Neural progenitor cell (in vitro differentiated cells): ENCODE measurements at regions not wholly inside any gene's neighbourhood (a gene's known extent, or its start where the extent isn't known, plus 50 kb on each side); places are given as distances from the start of the nearest gene placed in this dataset.

Experiments
- DNase-seq: peaks from one replicate; pipeline ENCODE4 v3.0.0-alpha.2; 2016; ENCODE audit warnings: low spot score
- H2AFZ ChIP-seq: fragments of 200-600 bp; sonication (generic); replicated peaks from 2 replicates; pipeline ENCODE4 v1.6.1; 2016; ENCODE audit warnings: antibody characterized with exemption
- H3F3A ChIP-seq: fragments of 200-600 bp; sonication (generic); 2 replicates; pipeline ENCODE4 v1.6.1; 2016; ENCODE audit warnings: antibody characterized with exemption, low read depth
- H3K27ac ChIP-seq: fragments of 200-600 bp; sonication (generic); 2 replicates; pipeline ENCODE4 v1.5.1; 2016; ENCODE audit warnings: mild to moderate bottlenecking
- H3K27me3 ChIP-seq: fragments of 200-600 bp; sonication (generic); 2 replicates; pipeline ENCODE4 v1.6.1; 2016; ENCODE audit warnings: mild to moderate bottlenecking, moderate library complexity
- H3K36me3 ChIP-seq: fragments of 200-600 bp; sonication (generic); 2 replicates; pipeline ENCODE4 v1.5.1; 2016
- H3K4me1 ChIP-seq: fragments of 200-600 bp; sonication (generic); 2 replicates; pipeline ENCODE4 v1.6.1; 2016; ENCODE audit warnings: mixed run types
- H3K4me2 ChIP-seq: fragments of 200-600 bp; sonication (generic); 2 replicates; pipeline ENCODE4 v1.6.1; 2016
- H3K4me3 ChIP-seq: fragments of 200-600 bp; sonication (generic); 2 replicates; pipeline ENCODE4 v1.5.1; 2016
- H3K79me2 ChIP-seq: fragments of 200-600 bp; sonication (generic); 2 replicates; pipeline ENCODE4 v1.6.1; 2016; ENCODE audit warnings: low read depth
- H3K9ac ChIP-seq: fragments of 200-600 bp; sonication (generic); 2 replicates; pipeline ENCODE4 v1.6.1; 2016
- H3K9me3 ChIP-seq: fragments of 200-600 bp; sonication (generic); 2 replicates; pipeline ENCODE4 v1.5.1; 2016; ENCODE audit warnings: low read depth
- H4K20me1 ChIP-seq: fragments of 200-600 bp; sonication (generic); 2 replicates; pipeline ENCODE4 v1.6.1; 2016; ENCODE audit warnings: low read depth
- H3K27ac Mint-ChIP-seq: 3 replicates; pipeline ENCODE4 v1.8.0; 2021; ENCODE audit warnings: mixed read lengths
- H3K27me3 Mint-ChIP-seq: 2 replicates; pipeline ENCODE4 v1.8.0; 2022; ENCODE audit warnings: low read depth, mild to moderate bottlenecking, inconsistent platforms, moderate library complexity, mixed read lengths; ENCODE audit not compliant: insufficient read depth
- H3K36me3 Mint-ChIP-seq: 3 replicates; pipeline ENCODE4 v1.8.0; 2021; ENCODE audit warnings: mixed read lengths
- H3K4me1 Mint-ChIP-seq: 3 replicates; pipeline ENCODE4 v1.8.0; 2021; ENCODE audit warnings: mixed read lengths
- H3K4me3 Mint-ChIP-seq: 3 replicates; pipeline ENCODE4 v1.8.0; 2021; ENCODE audit warnings: mild to moderate bottlenecking, moderate library complexity, mixed read lengths
- H3K9me3 Mint-ChIP-seq: 3 replicates; pipeline ENCODE4 v1.8.0; 2020; ENCODE audit warnings: mixed read lengths
- EZH2 ChIP-seq: fragments of 200-600 bp; sonication (generic); IDR thresholded peaks from 2 replicates; pipeline ENCODE4 v1.6.1; 2017; ENCODE audit warnings: antibody characterized with exemption, mild to moderate bottlenecking, moderate library complexity
- EZH2phosphoT487 ChIP-seq: fragments of 200-600 bp; sonication (generic); IDR thresholded peaks from 2 replicates; pipeline ENCODE4 v1.6.1; 2017; ENCODE audit warnings: antibody characterized with exemption
- TF ChIP-seq, protein P1 (sequence below): fragments of 200-600 bp; sonication (generic); IDR thresholded peaks from 2 replicates; pipeline ENCODE4 v1.5.1; 2017; ENCODE audit warnings: antibody characterized with exemption, mild to moderate bottlenecking

DNA sequence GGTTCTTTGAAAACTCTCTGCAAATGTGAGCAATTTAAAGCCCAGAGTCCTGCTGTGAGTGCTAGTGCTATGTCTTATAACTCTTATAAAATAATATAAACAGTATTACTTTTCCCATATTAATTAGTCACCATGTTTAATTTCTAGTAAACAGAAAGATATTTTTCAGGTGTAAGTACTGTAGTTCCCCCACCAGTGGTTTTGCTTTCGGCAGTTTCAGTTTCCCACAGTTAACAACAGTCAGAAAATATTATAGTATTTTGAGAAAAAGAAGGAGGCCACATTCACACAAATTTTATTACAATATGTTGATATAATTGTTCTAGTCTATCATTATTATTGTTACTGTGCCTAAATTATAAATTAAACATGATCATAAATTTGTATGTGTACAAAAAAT is 800.5 kb downstream of the LRFN5 start:
- TF ChIP-seq EZH2 = no peak
- no peak for TF ChIP-seq EZH2phosphoT487
- TF ChIP-seq, protein P1, sequence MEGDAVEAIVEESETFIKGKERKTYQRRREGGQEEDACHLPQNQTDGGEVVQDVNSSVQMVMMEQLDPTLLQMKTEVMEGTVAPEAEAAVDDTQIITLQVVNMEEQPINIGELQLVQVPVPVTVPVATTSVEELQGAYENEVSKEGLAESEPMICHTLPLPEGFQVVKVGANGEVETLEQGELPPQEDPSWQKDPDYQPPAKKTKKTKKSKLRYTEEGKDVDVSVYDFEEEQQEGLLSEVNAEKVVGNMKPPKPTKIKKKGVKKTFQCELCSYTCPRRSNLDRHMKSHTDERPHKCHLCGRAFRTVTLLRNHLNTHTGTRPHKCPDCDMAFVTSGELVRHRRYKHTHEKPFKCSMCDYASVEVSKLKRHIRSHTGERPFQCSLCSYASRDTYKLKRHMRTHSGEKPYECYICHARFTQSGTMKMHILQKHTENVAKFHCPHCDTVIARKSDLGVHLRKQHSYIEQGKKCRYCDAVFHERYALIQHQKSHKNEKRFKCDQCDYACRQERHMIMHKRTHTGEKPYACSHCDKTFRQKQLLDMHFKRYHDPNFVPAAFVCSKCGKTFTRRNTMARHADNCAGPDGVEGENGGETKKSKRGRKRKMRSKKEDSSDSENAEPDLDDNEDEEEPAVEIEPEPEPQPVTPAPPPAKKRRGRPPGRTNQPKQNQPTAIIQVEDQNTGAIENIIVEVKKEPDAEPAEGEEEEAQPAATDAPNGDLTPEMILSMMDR = no peak
- no peak overlapping the region for H3K4me3 Mint-ChIP-seq
- no peaks in the 10 kb centered on the region for H3K36me3 ChIP-seq
- peaks cover 2% of the 10 kb centered on the region for H3K9me3 Mint-ChIP-seq
- no peak for DNase-seq
- no peak overlapping the region for H3K4me3 ChIP-seq
- H3K4me1 ChIP-seq = no peaks in the 10 kb centered on the region
- H3K27me3 Mint-ChIP-seq = no peaks in the 10 kb centered on the region
- H3K27me3 ChIP-seq = no peaks in the 10 kb centered on the region
- no peaks in the 10 kb centered on the region for H3K4me1 Mint-ChIP-seq
- H3K79me2 ChIP-seq = no peaks in the 10 kb centered on the region
- H3K9ac ChIP-seq = no peak overlapping the region
- no peaks in the 10 kb centered on the region for H3K9me3 ChIP-seq
- no peaks in the 10 kb centered on the region for H3K36me3 Mint-ChIP-seq
- no peak overlapping the region for H3K27ac Mint-ChIP-seq
- H2AFZ ChIP-seq = no peak overlapping the region
- no peak overlapping the region for H3K4me2 ChIP-seq
- no peaks in the 10 kb centered on the region for H4K20me1 ChIP-seq
- H3F3A ChIP-seq = no peaks in the 10 kb centered on the region
- H3K27ac ChIP-seq = no peak overlapping the region

DNA sequence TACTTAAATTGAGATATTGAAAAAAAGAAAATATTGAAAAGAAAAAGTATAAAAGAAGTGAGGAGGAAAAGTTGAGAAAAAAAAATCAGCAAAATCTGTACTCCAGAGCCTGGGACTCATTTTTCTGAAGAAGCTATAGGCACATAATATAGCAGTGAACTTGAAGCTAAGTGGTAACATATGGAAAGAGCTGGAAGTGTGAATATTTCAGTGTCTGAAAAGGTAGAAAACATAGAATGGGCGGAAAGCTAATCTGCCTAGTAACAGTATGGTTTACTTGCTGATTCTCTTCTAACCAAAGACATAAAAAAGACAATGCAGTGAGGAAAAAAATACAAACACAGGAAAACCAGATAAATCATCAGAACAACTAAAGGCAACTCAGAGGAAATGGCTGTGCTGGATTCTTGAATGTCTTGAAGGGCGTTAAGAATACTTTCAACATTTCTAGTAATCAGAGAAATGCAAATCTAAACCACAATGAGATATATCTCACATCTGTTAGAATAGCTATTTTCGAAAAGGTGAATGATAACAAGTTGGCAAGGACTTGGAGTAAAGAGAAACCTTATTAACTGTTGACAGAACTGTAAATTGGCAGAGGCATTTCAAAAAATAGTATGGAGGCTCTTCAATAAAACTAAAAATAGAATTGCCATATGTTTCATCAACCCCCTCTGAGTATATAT is 784.6 kb downstream of the LRFN5 start:
- Histone ChIP-seq H3K79me2 (no peaks in the 10 kb centered on the region), H3K36me3 (no peaks in the 10 kb centered on the region), H3K9me3 (no peaks in the 10 kb centered on the region), H2AFZ (no peak overlapping the region), H3K27ac (no peak overlapping the region), H3K27me3 (no peaks in the 10 kb centered on the region), H3F3A (no peaks in the 10 kb centered on the region), H3K4me3 (no peak overlapping the region), H3K4me2 (no peak overlapping the region), H3K9ac (no peak overlapping the region), H4K20me1 (no peaks in the 10 kb centered on the region), H3K4me1 (no peaks in the 10 kb centered on the region)
- TF ChIP-seq, protein P1 = no peak
- TF ChIP-seq EZH2 (no peak), EZH2phosphoT487 (no peak)
- no peaks in the 10 kb centered on the region for H3K4me1 Mint-ChIP-seq
- H3K9me3 Mint-ChIP-seq = no peaks in the 10 kb centered on the region
- H3K36me3 Mint-ChIP-seq = no peaks in the 10 kb centered on the region
- no peaks in the 10 kb centered on the region for H3K27me3 Mint-ChIP-seq
- H3K4me3 Mint-ChIP-seq = no peak overlapping the region
- no peak overlapping the region for H3K27ac Mint-ChIP-seq
- DNase-seq = no peak

DNA sequence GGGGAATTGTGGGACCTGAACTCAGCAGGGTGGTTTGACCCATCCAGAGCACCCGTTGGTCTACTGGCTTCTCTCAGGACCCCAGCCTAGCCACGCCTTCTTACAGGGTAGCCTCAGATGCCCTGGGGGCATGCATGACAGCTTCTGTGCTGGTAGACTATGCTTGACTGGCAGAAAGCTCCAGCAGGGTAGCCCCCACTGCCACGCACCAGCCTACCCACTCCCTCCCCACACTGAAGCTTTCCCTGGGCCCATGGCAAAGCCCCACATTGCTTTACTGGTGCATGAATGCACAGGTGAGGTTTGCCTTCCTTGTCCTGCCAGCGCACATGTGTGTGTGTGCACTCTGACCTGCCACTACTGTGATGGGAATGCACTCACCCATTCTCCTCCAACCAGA is 772.2 kb downstream of the LRFN5 start:
- no peaks in the 10 kb centered on the region for H3F3A ChIP-seq
- no peaks in the 10 kb centered on the region for H3K27me3 ChIP-seq
- Mint-ChIP-seq H3K4me3 (no peak overlapping the region), H3K36me3 (no peaks in the 10 kb centered on the region), H3K4me1 (no peaks in the 10 kb centered on the region), H3K9me3 (no peaks in the 10 kb centered on the region), H3K27ac (no peak overlapping the region), H3K27me3 (peaks cover 2% of the 10 kb centered on the region)
- H3K4me1 ChIP-seq = no peaks in the 10 kb centered on the region
- no peaks in the 10 kb centered on the region for H3K36me3 ChIP-seq
- no peaks in the 10 kb centered on the region for H3K79me2 ChIP-seq
- DNase-seq = no peak
- H2AFZ ChIP-seq = no peak overlapping the region
- H3K4me2 ChIP-seq = no peak overlapping the region
- H3K9ac ChIP-seq = no peak overlapping the region
- H4K20me1 ChIP-seq = no peaks in the 10 kb centered on the region
- no peak overlapping the region for H3K27ac ChIP-seq
- no peak overlapping the region for H3K4me3 ChIP-seq
- TF ChIP-seq EZH2phosphoT487 (no peak), EZH2 (no peak)
- TF ChIP-seq, protein P1 = no peak
- H3K9me3 ChIP-seq = no peaks in the 10 kb centered on the region
